Suprapubic skin (tissue), 4 donors: ENCODE measurements at regions not wholly inside any gene's neighbourhood (a gene's known extent, or its start where the extent isn't known, plus 50 kb on each side); places are given as distances from the start of the nearest gene placed in this dataset.

ENCODE experiments used
- DNase-seq, 2 donors: peaks; one replicate each; pipeline ENCODE4 v3.0.0-alpha.2; 2019; ENCODE audit warnings: low spot score in 2 of 2
- H3K27ac ChIP-seq: fragments of 200-600 bp; sonication (generic); one replicate; pipeline ENCODE4 v1.5.1; 2019
- H3K27me3 ChIP-seq: fragments of 200-600 bp; sonication (generic); one replicate; pipeline ENCODE4 v1.5.1; 2019
- H3K36me3 ChIP-seq: fragments of 200-600 bp; sonication (generic); one replicate; pipeline ENCODE4 v1.5.1; 2019
- H3K4me1 ChIP-seq: fragments of 200-600 bp; sonication (generic); one replicate; pipeline ENCODE4 v1.5.1; 2019
- H3K4me3 ChIP-seq: fragments of 200-600 bp; sonication (generic); one replicate; pipeline ENCODE4 v1.5.1; 2019; ENCODE audit warnings: mild to moderate bottlenecking
- H3K9me3 ChIP-seq: fragments of 200-600 bp; sonication (generic); one replicate; pipeline ENCODE4 v1.5.1; 2019
- CTCF ChIP-seq, 2 donors: fragments of 200-600 bp in 1 of 2; fragments of 450-650 bp in 1 of 2; sonication (generic) in 1 of 2; IDR thresholded peaks; one replicate each; pipeline ENCODE4 v1.5.1; 2016 to 2019; ENCODE audit warnings: antibody characterized with exemption in 2 of 2, mild to moderate bottlenecking in 1 of 2, moderate library complexity in 1 of 2
- EP300 ChIP-seq: sonication (generic); formaldehyde crosslinking; IDR thresholded peaks from one replicate; pipeline ENCODE4 v1.6.1; 2017; ENCODE audit warnings: antibody characterized with exemption
- POLR2A ChIP-seq, 2 donors: fragments of 450-650 bp; IDR thresholded peaks; one replicate each; pipeline ENCODE4 v1.6.1; 2017; ENCODE audit warnings: antibody characterized with exemption in 2 of 2, mild to moderate bottlenecking in 2 of 2, moderate library complexity in 2 of 2
- POLR2AphosphoS5 ChIP-seq, 3 donors: sonication (generic); formaldehyde crosslinking; IDR thresholded peaks; one replicate each; pipeline ENCODE4 v1.6.1; 2017; ENCODE audit warnings: antibody characterized with exemption in 3 of 3
- WGBS: methylation state at CpG from one replicate; pipeline ENCODE4 v1.1.5; 2018; 5-methylcytosine and 5-hydroxymethylcytosine counted together

DNA sequence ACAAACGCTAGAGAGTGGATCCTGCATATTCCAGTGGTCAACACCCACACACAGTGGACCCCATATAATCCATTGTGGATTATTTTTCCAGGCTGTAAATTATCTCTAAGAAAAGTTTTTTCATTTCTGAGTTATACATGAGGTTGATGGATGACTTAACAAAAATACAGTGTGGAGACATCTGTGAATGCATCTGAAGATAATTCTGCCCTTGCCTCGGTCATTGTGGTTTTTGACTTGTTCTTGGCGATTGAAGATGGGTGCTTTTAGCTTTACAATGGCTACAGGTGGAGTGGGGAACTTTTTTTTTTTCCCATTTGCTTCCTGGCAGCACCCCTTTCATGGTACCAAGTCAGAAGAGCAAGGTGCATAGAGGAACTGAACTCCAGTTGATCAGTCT is 242.7 kb downstream of the MYLK4 start:
- H3K36me3 ChIP-seq: no peaks in the 10 kb centered on the region
- no peak for DNase-seq
- H3K27me3 ChIP-seq: peaks cover 33% of the 10 kb centered on the region
- no peaks in the 10 kb centered on the region for H3K9me3 ChIP-seq
- H3K27ac ChIP-seq: no peak overlapping the region
- WGBS: 68% methylated on average over 3 of the region's 3 CpGs
- peaks cover 6% of the 10 kb centered on the region for H3K4me1 ChIP-seq
- TF ChIP-seq CTCF (IDR thresholded peaks at IDR 0.05) (no peak), EP300 (no peak), POLR2AphosphoS5 (IDR thresholded peaks at IDR 0.05) (no peak), POLR2A (IDR thresholded peaks at IDR 0.05) (no peak)
- H3K4me3 ChIP-seq: no peak overlapping the region

DNA sequence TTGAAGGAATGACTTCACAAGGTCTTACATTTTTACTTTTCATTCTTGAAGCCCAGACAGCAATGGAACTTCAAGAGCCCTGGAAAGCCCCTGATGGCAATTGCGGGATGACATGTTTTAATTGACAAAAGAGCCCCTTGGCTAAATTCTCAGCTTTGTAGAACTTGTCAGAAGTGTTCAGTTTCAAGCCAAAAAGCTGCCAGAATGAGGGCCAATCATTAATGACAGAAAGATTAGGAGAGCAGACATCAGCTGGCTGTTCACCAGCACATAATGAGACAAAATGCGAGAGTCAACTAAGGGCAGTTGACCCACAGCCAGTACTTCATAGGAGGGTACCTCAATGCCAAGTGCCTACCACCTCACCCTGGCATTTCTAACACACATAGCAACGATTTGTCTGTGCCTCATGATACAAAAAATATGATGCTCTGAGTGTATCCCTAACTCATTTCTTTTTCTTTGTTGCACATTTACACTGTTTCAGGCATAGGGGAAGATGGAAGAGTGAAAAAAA is 243.1 kb downstream of the MYLK4 start:
- H3K9me3 ChIP-seq: no peaks in the 10 kb centered on the region
- DNase-seq: no peak
- H3K4me1 ChIP-seq: peaks cover 11% of the 10 kb centered on the region
- TF ChIP-seq EP300 (no peak), POLR2A (IDR thresholded peaks at IDR 0.05) (no peak), POLR2AphosphoS5 (IDR thresholded peaks at IDR 0.05) (no peak), CTCF (IDR thresholded peaks at IDR 0.05) (no peak)
- H3K27me3 ChIP-seq: peaks cover 33% of the 10 kb centered on the region
- H3K36me3 ChIP-seq: no peaks in the 10 kb centered on the region
- 36% methylated on average over 3 of the region's 3 CpGs for WGBS
- H3K27ac ChIP-seq: no peak overlapping the region
- no peak overlapping the region for H3K4me3 ChIP-seq

GRCh38 chr6:2507016-2507415 is 243.7 kb downstream of the MYLK4 start:
- peaks cover 33% of the 10 kb centered on the region for H3K27me3 ChIP-seq
- no peaks in the 10 kb centered on the region for H3K36me3 ChIP-seq
- no peak for DNase-seq
- no peaks in the 10 kb centered on the region for H3K9me3 ChIP-seq
- WGBS: 51% methylated on average over 2 of the region's 2 CpGs
- TF ChIP-seq POLR2A (IDR thresholded peaks at IDR 0.05) (no peak), EP300 (no peak), POLR2AphosphoS5 (IDR thresholded peaks at IDR 0.05) (no peak), CTCF (IDR thresholded peaks at IDR 0.05) (no peak)
- no peak overlapping the region for H3K27ac ChIP-seq
- peaks cover 14% of the 10 kb centered on the region for H3K4me1 ChIP-seq
- no peak overlapping the region for H3K4me3 ChIP-seq

DNA sequence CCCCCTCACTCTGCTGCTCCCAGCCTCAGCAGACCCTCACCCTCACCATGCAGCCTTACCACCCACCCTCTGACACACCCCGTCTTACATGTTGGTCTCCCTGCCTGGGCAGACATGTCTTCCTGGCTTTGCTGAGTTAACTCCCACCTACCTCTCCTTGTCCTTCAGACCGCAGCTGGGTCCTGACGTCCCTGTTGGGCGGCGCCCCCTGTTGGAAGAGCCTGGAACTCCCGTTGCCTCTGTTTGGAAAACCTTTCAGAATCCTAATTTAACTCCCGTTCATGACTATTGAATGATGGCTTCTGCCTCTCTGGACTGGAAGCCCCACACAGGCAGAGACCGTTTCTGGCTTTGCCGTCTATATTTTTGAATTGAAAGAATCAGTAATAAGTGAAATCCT is 245.1 kb downstream of the MYLK4 start:
- H3K27me3 ChIP-seq: peaks cover 27% of the 10 kb centered on the region
- H3K27ac ChIP-seq: no peak overlapping the region
- no peaks in the 10 kb centered on the region for H3K36me3 ChIP-seq
- H3K9me3 ChIP-seq: no peaks in the 10 kb centered on the region
- peaks cover 14% of the 10 kb centered on the region for H3K4me1 ChIP-seq
- DNase-seq: no peak
- no peak overlapping the region for H3K4me3 ChIP-seq
- TF ChIP-seq POLR2AphosphoS5 (IDR thresholded peaks at IDR 0.05): no peak
- no peak for TF ChIP-seq EP300
- no peak for TF ChIP-seq POLR2A (IDR thresholded peaks at IDR 0.05)
- TF ChIP-seq CTCF (IDR thresholded peaks at IDR 0.05): no peak
- 64% methylated on average over 9 of the region's 9 CpGs for WGBS

GRCh38 chr6:2504495-2505064 is 246.1 kb downstream of the MYLK4 start:
- Histone ChIP-seq H3K36me3 (no peaks in the 10 kb centered on the region), H3K4me3 (no peak overlapping the region), H3K27ac (no peak overlapping the region), H3K9me3 (no peaks in the 10 kb centered on the region), H3K27me3 (peaks cover 25% of the 10 kb centered on the region), H3K4me1 (peaks cover 14% of the 10 kb centered on the region)
- TF ChIP-seq POLR2AphosphoS5 (IDR thresholded peaks at IDR 0.05) (no peak), CTCF (IDR thresholded peaks at IDR 0.05) (no peak), POLR2A (IDR thresholded peaks at IDR 0.05) (no peak), EP300 (no peak)
- DNase-seq: no peak
- WGBS: 68% methylated on average over 1 of the region's 1 CpG
